Effector memory CD8-positive, alpha-beta T cell (primary cell): ENCODE measurements at regions not wholly inside any gene's neighbourhood (a gene's known extent, or its start where the extent isn't known, plus 50 kb on each side); places are given as distances from the start of the nearest gene placed in this dataset.
A peak's percentile ranks its signal among the peaks of the same experiment; 100 is the strongest.

ENCODE experiments used
- ATAC-seq: fragments of 150-1000 bp; cut with Tn5 transposase; replicated peaks from 2 replicates; pipeline ENCODE4 v1.10.0; 2021; ENCODE audit warnings: mild to moderate bottlenecking, moderate library complexity
- DNase-seq, 3 experiments: peaks; one replicate each; pipeline ENCODE4 v3.0.0; 2021
- H3K27ac Mint-ChIP-seq, 2 donors: one replicate each; pipeline ENCODE4 v1.8.0; 2022; ENCODE audit warnings: mild to moderate bottlenecking in 2 of 2, mixed read lengths in 2 of 2, moderate library complexity in 2 of 2
- H3K27me3 Mint-ChIP-seq, 2 donors: one replicate each; pipeline ENCODE4 v1.8.0; 2022; ENCODE audit warnings: mixed read lengths in 2 of 2
- H3K36me3 Mint-ChIP-seq: one replicate; pipeline ENCODE4 v1.8.0; 2022; ENCODE audit warnings: mild to moderate bottlenecking, moderate library complexity, mixed read lengths; ENCODE audit not compliant: insufficient read depth
- H3K4me1 Mint-ChIP-seq, 2 donors: one replicate each; pipeline ENCODE4 v1.8.0; 2022; ENCODE audit warnings: low read depth in 2 of 2, mixed read lengths in 2 of 2
- H3K4me3 Mint-ChIP-seq, 2 donors: one replicate each; pipeline ENCODE4 v1.8.0; 2022; ENCODE audit warnings: mild to moderate bottlenecking in 2 of 2, mixed read lengths in 2 of 2, moderate library complexity in 2 of 2
- H3K9me3 Mint-ChIP-seq, 2 donors: one replicate each; pipeline ENCODE4 v1.8.0; 2022; ENCODE audit warnings: mixed read lengths in 2 of 2

DNA sequence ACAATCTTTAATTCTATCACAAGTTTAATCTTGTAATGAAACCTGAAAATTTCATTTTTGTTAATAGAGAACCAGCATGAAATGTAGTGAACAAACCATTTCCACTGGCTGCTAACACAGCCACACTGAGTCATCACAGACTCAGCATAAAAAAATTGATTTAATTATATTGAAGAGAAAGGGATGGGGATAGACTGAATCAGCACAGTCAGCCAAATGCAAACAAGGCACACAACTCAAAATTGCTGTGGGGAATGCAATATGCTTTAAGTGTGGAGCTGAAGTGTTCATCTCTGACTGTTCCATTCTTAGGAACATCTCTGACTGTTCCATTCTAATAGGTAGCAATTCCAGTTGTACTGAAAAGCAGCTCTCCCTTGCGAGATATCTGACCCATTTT is 299.8 kb downstream of the MRPL39 start:
- Mint-ChIP-seq H3K27me3 (no peaks in the 10 kb centered on the region), H3K9me3 (peaks cover 2 to 6% of the 10 kb centered on the region in 2 donors), H3K4me3 (no peak overlapping the region), H3K4me1 (no peaks in the 10 kb centered on the region), H3K36me3 (no peaks in the 10 kb centered on the region), H3K27ac (no peak overlapping the region)
- DNase-seq (no peak), ATAC-seq (no peak)

DNA sequence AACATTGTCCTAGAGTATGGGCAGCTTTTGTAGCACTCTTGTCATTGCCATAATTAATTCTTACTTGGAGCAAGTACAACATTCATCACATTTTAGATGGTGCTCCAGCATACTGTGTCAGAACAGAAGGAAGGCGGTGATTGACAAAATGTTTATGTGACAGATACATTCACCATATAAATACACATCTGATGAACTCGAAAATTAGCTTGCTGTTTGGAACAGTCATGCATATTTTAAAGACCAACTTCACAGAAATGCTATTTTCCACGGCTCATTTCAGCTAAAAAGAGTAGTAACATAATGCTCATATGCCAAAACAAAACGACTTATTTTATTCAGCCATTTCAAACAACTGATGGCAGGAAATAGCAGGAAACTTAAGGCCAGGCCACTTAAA is 302.7 kb downstream of the MRPL39 start:
- H3K36me3 Mint-ChIP-seq, result no peaks in the 10 kb centered on the region
- H3K4me1 Mint-ChIP-seq, result peaks cover 4 to 8% of the 10 kb centered on the region in 2 donors

DNA sequence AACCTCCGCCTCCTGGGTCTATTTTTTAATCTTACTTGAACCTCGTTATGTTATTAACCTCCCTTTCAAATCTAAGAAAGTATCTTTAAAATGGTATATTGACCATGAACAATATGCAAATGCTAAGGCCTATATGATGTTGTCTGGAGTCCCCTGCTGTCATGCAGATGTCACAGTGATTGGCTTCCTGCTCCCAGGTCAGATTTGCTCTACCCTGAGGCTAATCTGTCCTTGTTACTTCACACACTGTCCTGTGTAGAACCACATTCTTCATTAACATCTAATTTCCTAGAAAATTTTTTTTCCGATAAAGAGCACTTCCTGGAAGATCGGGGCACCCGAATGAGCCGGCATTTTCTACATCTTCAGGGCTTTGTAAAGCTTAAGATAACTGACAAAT is 306.6 kb downstream of the MRPL39 start:
- Mint-ChIP-seq H3K9me3 (peaks cover 0 to 6% of the 10 kb centered on the region in 2 donors), H3K4me1 (peaks cover 7 to 10% of the 10 kb centered on the region in 2 donors), H3K36me3 (no peaks in the 10 kb centered on the region), H3K4me3 (no peak overlapping the region), H3K27me3 (no peaks in the 10 kb centered on the region), H3K27ac (no peak overlapping the region)
- no peak for ATAC-seq
- no peak for DNase-seq

More for the DNA sequence above, 302.7 kb downstream of the MRPL39 start:
- DNase-seq, result no peak
- no peak overlapping the region for H3K4me3 Mint-ChIP-seq
- peaks cover 2 to 6% of the 10 kb centered on the region in 2 donors for H3K9me3 Mint-ChIP-seq
- ATAC-seq, result no peak
- H3K27ac Mint-ChIP-seq, result no peak overlapping the region
- no peaks in the 10 kb centered on the region for H3K27me3 Mint-ChIP-seq

DNA sequence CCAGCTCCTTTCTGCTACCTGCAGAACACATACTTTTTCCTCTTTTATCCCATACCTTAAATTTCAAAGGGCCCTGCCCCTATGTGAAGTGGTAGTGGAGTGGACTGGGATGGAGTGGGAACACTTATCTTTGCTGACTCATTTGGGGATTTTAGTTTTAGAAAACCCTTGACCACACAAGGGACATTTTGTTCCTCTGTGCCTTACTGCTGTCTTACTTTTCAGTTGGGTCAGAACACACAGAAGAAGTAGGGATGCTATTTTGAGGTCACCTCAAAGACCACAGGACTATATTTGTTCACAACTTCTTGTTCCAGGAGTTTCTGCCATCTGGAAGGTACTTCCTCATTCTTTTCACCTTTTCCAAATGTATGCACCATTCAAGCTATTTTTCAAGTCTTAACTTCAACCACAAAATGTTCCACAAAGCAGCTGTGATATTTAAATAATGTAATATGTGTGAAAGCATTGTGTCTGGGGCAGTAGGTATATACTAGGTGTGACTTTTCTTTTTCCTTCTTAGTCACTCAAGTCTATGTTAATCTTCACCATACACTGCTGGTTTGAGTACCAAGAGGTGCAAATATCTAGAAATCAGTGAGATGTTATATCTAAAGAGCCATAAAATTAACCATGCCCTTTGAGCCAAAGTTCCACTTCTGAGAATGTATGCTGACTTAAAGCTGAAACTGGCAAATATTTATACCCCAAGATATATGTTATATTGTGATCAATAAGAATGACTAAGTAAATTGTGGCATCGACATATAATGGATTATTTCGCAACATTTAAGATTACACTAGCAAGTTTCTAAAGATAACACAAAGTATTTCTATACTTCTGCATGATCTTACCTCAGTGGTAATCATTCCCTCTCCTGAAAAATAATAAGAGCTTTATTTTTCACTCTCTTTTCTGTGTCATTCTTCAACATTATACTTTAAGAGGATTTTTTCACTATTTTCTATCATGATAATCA is 308.5 kb downstream of the MRPL39 start:
- peaks cover 0 to 6% of the 10 kb centered on the region in 2 donors for H3K9me3 Mint-ChIP-seq
- H3K27ac Mint-ChIP-seq, result no peak overlapping the region
- no peaks in the 10 kb centered on the region for H3K27me3 Mint-ChIP-seq
- H3K36me3 Mint-ChIP-seq, result no peaks in the 10 kb centered on the region
- ATAC-seq (peak; percentile 47), DNase-seq (no peak)
- H3K4me3 Mint-ChIP-seq, result no peak overlapping the region
- peaks cover 7 to 10% of the 10 kb centered on the region in 2 donors for H3K4me1 Mint-ChIP-seq

GRCh38 chr21:25297117-25297516 is 310.2 kb downstream of the MRPL39 start:
- ATAC-seq (no peak), DNase-seq (no peak)

DNA sequence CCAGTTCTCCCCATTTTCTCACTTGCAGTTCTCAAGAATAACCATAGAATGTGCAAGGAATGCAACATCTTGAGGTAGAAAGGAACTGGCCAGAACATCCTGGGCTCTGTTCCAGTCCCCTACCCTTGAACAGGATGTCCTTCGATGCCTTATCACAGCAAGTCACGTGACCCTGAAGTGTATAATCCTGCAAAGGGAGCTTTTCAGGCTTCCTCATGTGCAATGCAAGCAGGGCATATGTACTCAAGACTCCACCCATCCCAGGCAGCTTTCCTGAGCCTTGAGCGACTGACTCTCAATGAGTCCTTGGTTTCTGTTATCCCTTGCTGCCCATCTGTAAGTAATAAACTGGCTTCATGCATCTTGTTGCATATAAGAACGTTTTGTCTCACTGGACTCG is 311.0 kb downstream of the MRPL39 start:
- Mint-ChIP-seq H3K27me3 (no peaks in the 10 kb centered on the region), H3K9me3 (peaks cover 0 to 6% of the 10 kb centered on the region in 2 donors), H3K36me3 (no peaks in the 10 kb centered on the region), H3K4me1 (peaks cover 7 to 10% of the 10 kb centered on the region in 2 donors), H3K4me3 (no peak overlapping the region), H3K27ac (no peak overlapping the region)
- DNase-seq, result no peak
- ATAC-seq, result no peak

More at GRCh38 chr21:25297117-25297516, 310.2 kb downstream of the MRPL39 start:
- Mint-ChIP-seq H3K36me3 (no peaks in the 10 kb centered on the region), H3K9me3 (peaks cover 0 to 6% of the 10 kb centered on the region in 2 donors), H3K27ac (no peak overlapping the region), H3K4me1 (peaks cover 7 to 10% of the 10 kb centered on the region in 2 donors), H3K27me3 (no peaks in the 10 kb centered on the region), H3K4me3 (no peak overlapping the region)

DNA sequence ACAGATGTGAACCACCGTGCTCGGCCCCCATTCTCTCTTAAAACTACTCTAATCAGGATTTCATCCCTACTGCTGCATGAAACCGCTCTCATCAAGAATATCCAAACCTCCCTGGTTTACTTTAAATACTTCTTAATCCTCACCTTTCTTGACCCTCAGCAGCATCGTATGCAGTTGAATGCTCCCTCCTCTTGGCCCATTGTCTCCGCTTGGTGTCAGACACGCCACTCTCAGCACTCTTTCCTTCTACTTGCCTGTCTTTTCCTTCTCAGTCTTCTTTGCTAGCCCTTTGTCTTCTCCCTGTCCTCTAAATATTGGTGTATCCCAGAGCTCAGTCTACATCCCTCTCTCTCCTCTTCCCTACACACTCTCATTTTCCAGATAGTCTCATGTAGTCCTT is 314.9 kb downstream of the MRPL39 start:
- Mint-ChIP-seq H3K4me3 (no peak overlapping the region), H3K27ac (no peak overlapping the region), H3K4me1 (no peaks in the 10 kb centered on the region), H3K36me3 (no peaks in the 10 kb centered on the region), H3K27me3 (no peaks in the 10 kb centered on the region), H3K9me3 (peaks cover 0 to 4% of the 10 kb centered on the region in 2 donors)
- ATAC-seq (no peak), DNase-seq (no peak)

- no peaks in the 10 kb centered on the region for H3K27me3 Mint-ChIP-seq
- no peaks in the 10 kb centered on the region for H3K9me3 Mint-ChIP-seq
- H3K36me3 Mint-ChIP-seq, result no peaks in the 10 kb centered on the region
- H3K27ac Mint-ChIP-seq, result no peak overlapping the region
- ATAC-seq, result no peak
- no peak for DNase-seq
- peak overlapping the region; percentile 10 to 15 for H3K4me3 Mint-ChIP-seq
- no peaks in the 10 kb centered on the region for H3K4me1 Mint-ChIP-seq
Observed at GRCh38 chr21:25283720-25284119, 323.6 kb downstream of the MRPL39 start.

GRCh38 chr21:25281134-25281533 is 326.1 kb downstream of the MRPL39 start:
- Mint-ChIP-seq H3K9me3 (no peaks in the 10 kb centered on the region), H3K4me1 (no peaks in the 10 kb centered on the region), H3K27me3 (no peaks in the 10 kb centered on the region), H3K4me3 (no peak overlapping the region), H3K27ac (no peak overlapping the region), H3K36me3 (no peaks in the 10 kb centered on the region)
- ATAC-seq (no peak), DNase-seq (no peak)

DNA sequence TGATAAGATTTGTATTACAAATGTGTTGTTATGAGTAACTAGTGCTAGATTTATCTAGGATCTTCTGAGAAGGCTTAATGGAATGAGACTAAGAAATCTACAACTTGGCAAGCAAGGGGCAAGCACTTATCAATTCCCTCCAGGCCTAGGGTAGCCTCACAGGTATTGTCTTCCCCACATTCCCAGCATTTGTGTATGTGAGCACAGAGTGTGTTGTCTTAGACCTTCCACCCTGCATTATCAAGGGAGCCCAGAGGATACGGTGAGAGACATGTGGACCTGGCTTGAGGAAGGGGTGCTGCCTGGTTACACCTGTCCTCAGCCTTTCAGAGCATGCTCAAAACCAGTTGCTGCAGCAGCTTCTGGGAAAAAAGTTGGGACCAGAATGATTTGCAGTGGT is 327.2 kb downstream of the MRPL39 start:
- no peaks in the 10 kb centered on the region for H3K9me3 Mint-ChIP-seq
- H3K4me3 Mint-ChIP-seq, result no peak overlapping the region
- H3K27me3 Mint-ChIP-seq, result no peaks in the 10 kb centered on the region
- H3K36me3 Mint-ChIP-seq, result no peaks in the 10 kb centered on the region
- ATAC-seq (no peak), DNase-seq (no peak)
- H3K4me1 Mint-ChIP-seq, result no peaks in the 10 kb centered on the region
- H3K27ac Mint-ChIP-seq, result no peak overlapping the region

DNA sequence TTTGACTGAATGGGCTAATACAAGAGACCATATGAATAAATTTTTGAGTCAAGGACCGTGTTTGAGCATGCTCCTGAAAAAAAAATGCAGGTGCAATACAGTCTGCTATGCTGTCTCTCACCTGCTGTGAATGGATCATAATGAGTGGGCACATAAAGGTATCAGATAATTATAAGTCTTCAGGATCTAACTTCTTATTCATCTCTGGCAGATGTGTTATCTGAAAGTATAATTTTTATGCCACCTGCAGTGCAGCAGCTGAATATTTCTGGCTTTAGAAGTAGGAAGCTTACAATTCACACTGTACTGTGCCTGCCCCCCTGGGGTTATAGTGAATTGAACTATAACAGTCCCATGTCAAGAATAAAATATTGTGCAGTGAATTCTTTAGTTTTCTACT is 333.3 kb downstream of the MRPL39 start:
- no peak overlapping the region for H3K4me3 Mint-ChIP-seq
- H3K36me3 Mint-ChIP-seq, result no peaks in the 10 kb centered on the region
- no peak for ATAC-seq
- no peaks in the 10 kb centered on the region for H3K4me1 Mint-ChIP-seq
- H3K9me3 Mint-ChIP-seq, result no peaks in the 10 kb centered on the region
- no peaks in the 10 kb centered on the region for H3K27me3 Mint-ChIP-seq
- no peak for DNase-seq
- no peak overlapping the region for H3K27ac Mint-ChIP-seq

DNA sequence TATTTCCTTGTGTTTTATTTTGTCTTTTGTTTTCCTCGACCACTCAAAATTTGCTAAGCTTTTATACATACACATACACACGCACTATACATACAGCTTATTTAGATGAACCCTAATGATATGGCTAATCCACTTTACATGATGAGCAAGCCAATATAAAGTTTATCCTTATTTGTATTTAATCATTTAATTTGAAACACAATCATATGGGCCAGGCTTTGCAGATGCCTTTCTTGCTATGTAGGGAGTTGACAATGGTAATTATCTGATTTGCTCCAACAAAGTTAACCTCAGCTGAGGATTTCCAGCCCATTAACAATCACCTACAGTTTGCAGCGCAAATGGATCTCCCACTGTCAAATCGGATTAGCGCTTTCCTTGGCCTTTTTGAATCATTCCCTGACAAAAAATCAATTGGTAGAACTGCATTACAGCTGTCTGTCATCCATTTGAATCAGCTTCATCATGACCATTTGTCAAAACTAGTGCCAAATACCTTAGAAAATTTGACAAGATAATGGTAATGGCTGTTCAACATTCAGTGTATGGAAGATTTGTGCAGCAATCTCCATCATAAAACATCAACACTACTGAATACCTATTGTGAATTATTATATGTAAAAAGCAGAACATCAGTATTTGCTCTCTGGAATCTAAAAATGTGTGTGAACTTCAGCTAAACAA is 352.6 kb downstream of the MRPL39 start:
- Mint-ChIP-seq H3K36me3 (no peaks in the 10 kb centered on the region), H3K27ac (no peak overlapping the region), H3K4me3 (no peak overlapping the region), H3K4me1 (no peaks in the 10 kb centered on the region), H3K9me3 (peaks cover 0 to 3% of the 10 kb centered on the region in 2 donors), H3K27me3 (no peaks in the 10 kb centered on the region)
- ATAC-seq (no peak), DNase-seq (no peak)

GRCh38 chr21:25246546-25246945 is 360.7 kb downstream of the MRPL39 start:
- Mint-ChIP-seq H3K9me3 (peaks cover 0 to 2% of the 10 kb centered on the region in 2 donors), H3K27ac (no peak overlapping the region), H3K36me3 (no peaks in the 10 kb centered on the region), H3K4me1 (no peaks in the 10 kb centered on the region), H3K27me3 (no peaks in the 10 kb centered on the region), H3K4me3 (no peak overlapping the region)
- ATAC-seq, result no peak
- DNase-seq, result no peak

GRCh38 chr21:25244735-25245134 is 362.5 kb downstream of the MRPL39 start:
- DNase-seq, result no peak
- no peaks in the 10 kb centered on the region for H3K9me3 Mint-ChIP-seq
- ATAC-seq, result no peak
- H3K4me3 Mint-ChIP-seq, result no peak overlapping the region
- no peaks in the 10 kb centered on the region for H3K36me3 Mint-ChIP-seq
- no peak overlapping the region for H3K27ac Mint-ChIP-seq
- no peaks in the 10 kb centered on the region for H3K27me3 Mint-ChIP-seq
- no peaks in the 10 kb centered on the region for H3K4me1 Mint-ChIP-seq
